ENCODE measurements at regions not wholly inside any gene's neighbourhood (a gene's known extent, or its start where the extent isn't known, plus 50 kb on each side); places are given as distances from the start of the nearest gene placed in this dataset.

GRCh38 chr3:81237181-81237580 is 524.3 kb downstream of the GBE1 start:
- H3K27ac ChIP-seq, result no peak overlapping the region

GRCh38 chr3:81218023-81218422 is 543.4 kb downstream of the GBE1 start:
- H3K27ac ChIP-seq, result no peak overlapping the region
- TF ChIP-seq CTCF (conservative IDR thresholded peaks at IDR 0.05), result peak; percentile 85

More at GRCh38 chr3:81237181-81237580, 524.3 kb downstream of the GBE1 start:
- TF ChIP-seq CTCF (conservative IDR thresholded peaks at IDR 0.05), result peak; percentile 26; the same call in 1 of the 2 replicates

GRCh38 chr3:81217101-81217500 is 544.3 kb downstream of the GBE1 start:
- no peak overlapping the region for H3K27ac ChIP-seq
- no peak for TF ChIP-seq CTCF (conservative IDR thresholded peaks at IDR 0.05)

- no peak overlapping the region for H3K27ac ChIP-seq
- TF ChIP-seq CTCF (conservative IDR thresholded peaks at IDR 0.05), result no peak
Observed at GRCh38 chr3:81216192-81216591, 545.3 kb downstream of the GBE1 start.

GRCh38 chr3:81214631-81215030 is 546.8 kb downstream of the GBE1 start:
- H3K27ac ChIP-seq, result no peak overlapping the region
- TF ChIP-seq CTCF (conservative IDR thresholded peaks at IDR 0.05), result no peak

- no peak overlapping the region for H3K27ac ChIP-seq
- TF ChIP-seq CTCF (conservative IDR thresholded peaks at IDR 0.05), result no peak
Observed at GRCh38 chr3:81199587-81199986, 561.9 kb downstream of the GBE1 start.

- H3K27ac ChIP-seq, result no peak overlapping the region
- TF ChIP-seq CTCF (conservative IDR thresholded peaks at IDR 0.05), result peak; percentile 20; the same call in 1 of the 2 replicates
Observed at GRCh38 chr3:81198756-81199155, 562.7 kb downstream of the GBE1 start.
